A673 (cell line): ENCODE measurements at regions not wholly inside any gene's neighbourhood (a gene's known extent, or its start where the extent isn't known, plus 50 kb on each side); places are given as distances from the start of the nearest gene placed in this dataset.

Experiments
- BruUV-seq: library from RNA; stranded (reverse); fragments of 400-500 nt; replicated peaks from 2 replicates; lab custom pipeline; 2021; lab: Mats Ljungman, UMichigan
- CTCF ChIA-PET: fragments of 300-600 bp; sonication (Branson Sonifier 250); formaldehyde crosslinking; loops from one replicate; lab custom pipeline; 2022; ENCODE audit warnings: antibody characterized with exemption; lab: Charles Lee
- POLR2A ChIA-PET: fragments of 300-600 bp; sonication (Branson Sonifier 250); formaldehyde crosslinking; loops from one replicate; lab custom pipeline; 2022; ENCODE audit warnings: antibody characterized with exemption; ENCODE audit not compliant: low non-redundant PET; lab: Charles Lee
- DNase-seq: peaks from one replicate; pipeline ENCODE4 v3.0.0-alpha.2; 2015; ENCODE audit warnings: low spot score
- H3K27ac ChIP-seq: fragments of 200-600 bp; sonication (generic); 2 replicates; pipeline ENCODE4 v1.5.1; 2016; ENCODE audit warnings: mixed run types, low read depth, mild to moderate bottlenecking, mixed read lengths, antibody characterized with exemption, low read length; ENCODE audit not compliant: poor library complexity, severe bottlenecking
- H3K27me3 ChIP-seq: fragments of 200-600 bp; sonication (generic); replicated peaks from 2 replicates; pipeline ENCODE4 v1.6.1; 2017; ENCODE audit warnings: mixed run types, low read depth, mild to moderate bottlenecking, mixed read lengths, antibody characterized with exemption, low read length; ENCODE audit not compliant: insufficient read depth, poor library complexity
- H3K36me3 ChIP-seq: fragments of 200-600 bp; sonication (generic); 2 replicates; pipeline ENCODE4 v1.6.1; 2016; ENCODE audit warnings: mixed run types, mild to moderate bottlenecking, mixed read lengths, antibody characterized with exemption, low read length; ENCODE audit not compliant: insufficient read depth, poor library complexity, severe bottlenecking
- H3K4me1 ChIP-seq: fragments of 200-600 bp; sonication (generic); 2 replicates; pipeline ENCODE4 v1.6.1; 2017; ENCODE audit warnings: mixed run types, mild to moderate bottlenecking, mixed read lengths, antibody characterized with exemption, low read length; ENCODE audit not compliant: insufficient read depth, poor library complexity, severe bottlenecking
- H3K4me3 ChIP-seq: fragments of 200-600 bp; sonication (generic); 2 replicates; pipeline ENCODE4 v1.5.1; 2016; ENCODE audit warnings: low read depth, mixed run types, mild to moderate bottlenecking, mixed read lengths, low read length; ENCODE audit not compliant: poor library complexity, severe bottlenecking
- H3K9me3 ChIP-seq: fragments of 200-600 bp; sonication (generic); 2 replicates; pipeline ENCODE4 v1.6.1; 2016; ENCODE audit warnings: mixed run types, low read depth, mild to moderate bottlenecking, mixed read lengths, antibody characterized with exemption, low read length; ENCODE audit not compliant: poor library complexity, severe bottlenecking
- CTCF ChIP-seq: fragments of 300-800, 200-600 bp; sonication (generic); conservative IDR thresholded peaks from 2 replicates; pipeline ENCODE4 v1.5.1; 2017; ENCODE audit warnings: low read depth, mild to moderate bottlenecking, antibody characterized with exemption, low read length, moderate library complexity, mixed read lengths
- EZH2 ChIP-seq: fragments of 200-600 bp; sonication (generic); IDR thresholded peaks from 2 replicates; pipeline ENCODE4 v1.6.1; 2017; ENCODE audit warnings: borderline replicate concordance, low read depth, mild to moderate bottlenecking, mixed read lengths, antibody characterized with exemption, low read length; ENCODE audit not compliant: poor library complexity, severe bottlenecking
- intact Hi-C: fragments of 100-400 bp; cut with micrococcal nuclease; formaldehyde crosslinking; loops from one replicate; pipeline ENCODE4 v1.10.0; 2022; ENCODE audit not compliant: unreplicated experiment

- BruUV-seq, result no TSS peak
- intact Hi-C loops, result no loop called here
- H3K27me3 ChIP-seq, result no peaks in the 10 kb centered on the region
- TF ChIP-seq CTCF (no peak), EZH2 (no peak)
- no peaks in the 10 kb centered on the region for H3K36me3 ChIP-seq
- DNase-seq, result no peak
- no peaks in the 10 kb centered on the region for H3K9me3 ChIP-seq
- H3K4me3 ChIP-seq, result no peak overlapping the region
- ChIA-PET POLR2A (no interaction called here), CTCF (no interaction called here)
- H3K27ac ChIP-seq, result no peak overlapping the region
- H3K4me1 ChIP-seq, result no peaks in the 10 kb centered on the region
These were observed 90.0 kb upstream of the PLXNA4 start for GRCh38 chr7:132666071-132666773.

- intact Hi-C loops, result no loop called here
- CTCF ChIA-PET, result no interaction called here
- DNase-seq, result peak; percentile 48
These were observed 80.8 kb upstream of the PLXNA4 start for GRCh38 chr7:132656846-132657776.

DNA sequence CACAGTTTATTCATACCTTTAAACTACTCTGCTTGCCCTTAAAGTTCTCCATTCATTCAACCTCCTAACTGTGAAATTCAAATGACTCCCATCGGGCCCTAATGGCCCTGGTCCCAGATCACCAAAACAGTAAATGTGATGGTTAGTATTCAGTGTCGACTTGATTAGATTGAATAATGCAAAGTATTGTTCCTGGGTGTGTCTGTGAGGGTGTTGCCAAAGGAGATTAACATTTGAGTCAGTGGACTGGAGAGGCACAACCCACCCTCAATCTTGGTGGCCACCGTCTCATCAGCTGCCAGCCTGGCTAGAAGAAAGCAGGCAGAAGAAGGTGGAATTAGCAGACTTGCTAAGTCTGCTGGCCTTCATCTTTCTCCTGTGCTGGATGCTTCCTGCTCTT, 80.1 kb upstream of the PLXNA4 start:
- TF ChIP-seq CTCF (no peak), EZH2 (no peak)
- intact Hi-C loops, result no loop called here

More at GRCh38 chr7:132656846-132657776, 80.8 kb upstream of the PLXNA4 start:
- Histone ChIP-seq H3K27ac (peak overlapping the region; percentile 43), H3K27me3 (no peaks in the 10 kb centered on the region), H3K9me3 (no peaks in the 10 kb centered on the region), H3K4me3 (no peak overlapping the region), H3K4me1 (peaks cover 31% of the 10 kb centered on the region), H3K36me3 (no peaks in the 10 kb centered on the region)
- BruUV-seq, result no TSS peak
- POLR2A ChIA-PET, result no interaction called here
- TF ChIP-seq EZH2, result no peak
- peak; percentile 66 for TF ChIP-seq CTCF

More for the DNA sequence above, 80.1 kb upstream of the PLXNA4 start:
- Histone ChIP-seq H3K4me3 (no peak overlapping the region), H3K27me3 (no peaks in the 10 kb centered on the region), H3K4me1 (peaks cover 31% of the 10 kb centered on the region), H3K36me3 (no peaks in the 10 kb centered on the region), H3K9me3 (no peaks in the 10 kb centered on the region), H3K27ac (peak overlapping the region; percentile 79)
- CTCF ChIA-PET, result no interaction called here
- peak; percentile 9 for DNase-seq
- POLR2A ChIA-PET, result interaction anchor here (0.7 kb wide), 1 partner anchor 577 kb away, joined by 6 read pairs; no protein-coding TSS in a partner anchor
- BruUV-seq, result no TSS peak
